HCT116 (cell line): ENCODE measurements at regions not wholly inside any gene's neighbourhood (a gene's known extent, or its start where the extent isn't known, plus 50 kb on each side); places are given as distances from the start of the nearest gene placed in this dataset.

Experiments
- CTCF ChIP-seq, 3 experiments: fragments of 200-600 bp in 1 of 3; sonication (generic) in 1 of 3; IDR thresholded peaks in 2 of 3; conservative IDR thresholded peaks in 1 of 3; 2 replicates each; pipeline ENCODE4 v1.5.1; 2012 to 2017; ENCODE audit warnings: low read depth in 2 of 3, low read length in 2 of 3, antibody characterized with exemption in 1 of 3, borderline replicate concordance in 1 of 3, control low read depth in 1 of 3, mild to moderate bottlenecking in 1 of 3, mixed read lengths in 1 of 3, mixed run types in 1 of 3, moderate library complexity in 1 of 3; ENCODE audit not compliant: insufficient read depth in 1 of 3
- EZH2 ChIP-seq: fragments of 200-600 bp; sonication (generic); IDR thresholded peaks from 2 replicates; pipeline ENCODE4 v1.6.1; 2017; ENCODE audit warnings: antibody characterized with exemption, mixed run types
- JUND ChIP-seq: IDR thresholded peaks from 2 replicates; pipeline ENCODE4 v1.6.1; 2012
- MAX ChIP-seq: IDR thresholded peaks from 2 replicates; pipeline ENCODE4 v1.6.1; 2012
- POLR2A ChIP-seq: IDR thresholded peaks from 2 replicates; pipeline ENCODE4 v1.7.0; 2011; ENCODE audit warnings: borderline replicate concordance; ENCODE audit not compliant: insufficient read depth, insufficient read length; ENCODE audit errors: extremely low read depth
- POLR2AphosphoS5 ChIP-seq: IDR thresholded peaks from 2 replicates; pipeline ENCODE4 v1.6.1; 2011; ENCODE audit warnings: mild to moderate bottlenecking, low read depth, low read length, moderate library complexity
- SIN3A ChIP-seq: IDR thresholded peaks from 2 replicates; pipeline ENCODE4 v1.6.1; 2012; ENCODE audit warnings: low read depth
- SP1 ChIP-seq: IDR thresholded peaks from 2 replicates; pipeline ENCODE4 v1.6.1; 2012; ENCODE audit warnings: low read depth
- TF ChIP-seq, protein P1 (sequence below): IDR thresholded peaks from 2 replicates; pipeline ENCODE4 v1.6.1; 2012; ENCODE audit warnings: low read depth

DNA sequence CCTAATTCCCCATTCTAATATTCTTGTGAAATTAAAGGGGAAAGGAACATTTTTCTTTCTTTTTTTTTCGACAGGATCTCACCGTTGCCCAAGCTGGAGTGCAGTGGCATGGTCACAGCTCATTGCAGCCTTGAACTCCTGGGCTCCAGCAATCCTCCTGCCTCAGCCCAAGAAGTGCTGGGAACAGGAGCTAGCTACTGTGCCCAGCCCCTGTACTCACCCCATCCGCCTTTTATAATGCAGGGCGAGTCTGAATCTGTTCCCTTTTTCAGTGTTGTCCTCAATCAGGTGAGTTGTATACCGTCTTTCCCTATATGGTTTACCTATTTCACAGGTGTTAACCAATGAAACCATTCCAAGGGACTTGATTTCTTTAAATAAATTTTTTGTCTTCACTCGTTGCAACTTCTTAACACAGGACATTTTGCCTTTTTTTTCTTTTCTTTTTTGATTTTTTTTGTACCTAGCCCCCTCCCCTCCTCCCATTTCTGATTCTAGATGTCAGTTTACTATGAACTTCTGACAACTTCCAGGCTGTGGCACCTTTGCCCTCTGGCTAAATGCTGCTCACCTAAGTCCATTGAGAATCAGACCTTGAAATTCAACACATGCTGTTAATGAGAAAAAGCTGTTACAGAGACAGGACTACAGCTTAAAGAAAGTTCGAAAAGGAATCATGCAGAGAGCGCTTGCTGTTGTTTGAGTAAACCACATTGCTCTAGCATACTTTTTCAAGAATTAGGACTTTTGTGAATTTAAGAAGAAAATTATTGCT, 562.1 kb upstream of the KLF12 start:
- TF ChIP-seq SP1 (no peak), POLR2AphosphoS5 (no peak), POLR2A (no peak), CTCF (IDR thresholded peaks at IDR 0.05 in 2 of 3, conservative IDR thresholded peaks at IDR 0.05 in 1 of 3; ENCODE audit: borderline replicate concordance in 1 of 3, insufficient read depth in 1 of 3, low read depth in 2 of 3, low read length in 2 of 3) (no peak), JUND (no peak), MAX (no peak), SIN3A (no peak), EZH2 (no peak)
- TF ChIP-seq, protein P1, sequence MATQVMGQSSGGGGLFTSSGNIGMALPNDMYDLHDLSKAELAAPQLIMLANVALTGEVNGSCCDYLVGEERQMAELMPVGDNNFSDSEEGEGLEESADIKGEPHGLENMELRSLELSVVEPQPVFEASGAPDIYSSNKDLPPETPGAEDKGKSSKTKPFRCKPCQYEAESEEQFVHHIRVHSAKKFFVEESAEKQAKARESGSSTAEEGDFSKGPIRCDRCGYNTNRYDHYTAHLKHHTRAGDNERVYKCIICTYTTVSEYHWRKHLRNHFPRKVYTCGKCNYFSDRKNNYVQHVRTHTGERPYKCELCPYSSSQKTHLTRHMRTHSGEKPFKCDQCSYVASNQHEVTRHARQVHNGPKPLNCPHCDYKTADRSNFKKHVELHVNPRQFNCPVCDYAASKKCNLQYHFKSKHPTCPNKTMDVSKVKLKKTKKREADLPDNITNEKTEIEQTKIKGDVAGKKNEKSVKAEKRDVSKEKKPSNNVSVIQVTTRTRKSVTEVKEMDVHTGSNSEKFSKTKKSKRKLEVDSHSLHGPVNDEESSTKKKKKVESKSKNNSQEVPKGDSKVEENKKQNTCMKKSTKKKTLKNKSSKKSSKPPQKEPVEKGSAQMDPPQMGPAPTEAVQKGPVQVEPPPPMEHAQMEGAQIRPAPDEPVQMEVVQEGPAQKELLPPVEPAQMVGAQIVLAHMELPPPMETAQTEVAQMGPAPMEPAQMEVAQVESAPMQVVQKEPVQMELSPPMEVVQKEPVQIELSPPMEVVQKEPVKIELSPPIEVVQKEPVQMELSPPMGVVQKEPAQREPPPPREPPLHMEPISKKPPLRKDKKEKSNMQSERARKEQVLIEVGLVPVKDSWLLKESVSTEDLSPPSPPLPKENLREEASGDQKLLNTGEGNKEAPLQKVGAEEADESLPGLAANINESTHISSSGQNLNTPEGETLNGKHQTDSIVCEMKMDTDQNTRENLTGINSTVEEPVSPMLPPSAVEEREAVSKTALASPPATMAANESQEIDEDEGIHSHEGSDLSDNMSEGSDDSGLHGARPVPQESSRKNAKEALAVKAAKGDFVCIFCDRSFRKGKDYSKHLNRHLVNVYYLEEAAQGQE, result no peak
